ENCODE measurements at regions not wholly inside any gene's neighbourhood (a gene's known extent, or its start where the extent isn't known, plus 50 kb on each side); places are given as distances from the start of the nearest gene placed in this dataset.

- H3K9me3 ChIP-seq, result no peaks in the 10 kb centered on the region
- no peaks in the 10 kb centered on the region for H3K27me3 ChIP-seq
- H3K36me3 ChIP-seq, result no peaks in the 10 kb centered on the region
- TF ChIP-seq POLR2A (IDR thresholded peaks at IDR 0.05) (no peak), CTCF (IDR thresholded peaks at IDR 0.05 in 4 of 5, conservative IDR thresholded peaks at IDR 0.05 in 1 of 5) (no peak)
- in situ Hi-C loops (cut with MboI; ENCODE audit: low sequenced_read_pairs in 4 of 4) (no loop called here), intact Hi-C loops (cut with DNase I; ENCODE audit: low total_unique reads) (no loop called here)
- H3K4me1 ChIP-seq, result no peaks in the 10 kb centered on the region
- no peak overlapping the region for H3K4me3 ChIP-seq
- ATAC-seq (no peak), DNase-seq (no peak)
- H3K27ac ChIP-seq, result no peak overlapping the region
These were observed 150.9 kb downstream of the HS3ST3B1 start for GRCh38 chr17:14451729-14452191.

- TF ChIP-seq POLR2A (IDR thresholded peaks at IDR 0.05) (no peak), CTCF (IDR thresholded peaks at IDR 0.05 in 4 of 5, conservative IDR thresholded peaks at IDR 0.05 in 1 of 5) (no peak)
- ATAC-seq (no peak), DNase-seq (no peak)
- no peaks in the 10 kb centered on the region for H3K4me1 ChIP-seq
- in situ Hi-C loops (cut with MboI; ENCODE audit: low sequenced_read_pairs in 4 of 4) (no loop called here), intact Hi-C loops (cut with DNase I; ENCODE audit: low total_unique reads) (no loop called here)
- H3K27me3 ChIP-seq, result no peaks in the 10 kb centered on the region
- no peaks in the 10 kb centered on the region for H3K9me3 ChIP-seq
- no peak overlapping the region for H3K4me3 ChIP-seq
- no peak overlapping the region for H3K27ac ChIP-seq
- H3K36me3 ChIP-seq, result no peaks in the 10 kb centered on the region
These were observed 147.9 kb downstream of the HS3ST3B1 start for GRCh38 chr17:14448818-14449217.

GRCh38 chr17:14446825-14447224, 145.9 kb downstream of the HS3ST3B1 start:
- TF ChIP-seq CTCF (IDR thresholded peaks at IDR 0.05 in 4 of 5, conservative IDR thresholded peaks at IDR 0.05 in 1 of 5), result no peak
- in situ Hi-C loops (cut with MboI; ENCODE audit: low sequenced_read_pairs in 4 of 4), result no loop called here

GRCh38 chr17:14444915-14445314, 144.0 kb downstream of the HS3ST3B1 start:
- in situ Hi-C loops (cut with MboI; ENCODE audit: low sequenced_read_pairs in 4 of 4), result no loop called here
- TF ChIP-seq POLR2A (IDR thresholded peaks at IDR 0.05) (no peak), CTCF (IDR thresholded peaks at IDR 0.05 in 4 of 5, conservative IDR thresholded peaks at IDR 0.05 in 1 of 5) (no peak)
- intact Hi-C loops (cut with DNase I; ENCODE audit: low total_unique reads), result no loop called here
- ATAC-seq (no peak), DNase-seq (no peak)
- no peak overlapping the region for H3K4me3 ChIP-seq
- no peaks in the 10 kb centered on the region for H3K27me3 ChIP-seq
- no peak overlapping the region for H3K27ac ChIP-seq
- H3K36me3 ChIP-seq, result no peaks in the 10 kb centered on the region
- no peaks in the 10 kb centered on the region for H3K9me3 ChIP-seq
- no peaks in the 10 kb centered on the region for H3K4me1 ChIP-seq

More at GRCh38 chr17:14446825-14447224, 145.9 kb downstream of the HS3ST3B1 start:
- DNase-seq (no peak), ATAC-seq (no peak)
- intact Hi-C loops (cut with DNase I; ENCODE audit: low total_unique reads), result no loop called here
- Histone ChIP-seq H3K9me3 (no peaks in the 10 kb centered on the region), H3K4me1 (no peaks in the 10 kb centered on the region), H3K36me3 (no peaks in the 10 kb centered on the region), H3K27me3 (no peaks in the 10 kb centered on the region), H3K4me3 (no peak overlapping the region), H3K27ac (no peak overlapping the region)

GRCh38 chr17:14442798-14443528, 142.1 kb downstream of the HS3ST3B1 start:
- H3K4me1 ChIP-seq, result no peaks in the 10 kb centered on the region
- in situ Hi-C loops (cut with MboI; ENCODE audit: low sequenced_read_pairs in 4 of 4) (no loop called here), intact Hi-C loops (cut with DNase I; ENCODE audit: low total_unique reads) (no loop called here)
- DNase-seq, result no peak
- TF ChIP-seq CTCF (IDR thresholded peaks at IDR 0.05 in 4 of 5, conservative IDR thresholded peaks at IDR 0.05 in 1 of 5) (no peak), POLR2A (IDR thresholded peaks at IDR 0.05) (no peak)
- H3K36me3 ChIP-seq, result no peaks in the 10 kb centered on the region
- ATAC-seq, result no peak
- H3K4me3 ChIP-seq, result no peak overlapping the region
- no peaks in the 10 kb centered on the region for H3K27me3 ChIP-seq
- no peaks in the 10 kb centered on the region for H3K9me3 ChIP-seq
- H3K27ac ChIP-seq, result no peak overlapping the region

Data from gastrocnemius medialis (tissue), 4 donors.